Trophoblast cell (in vitro differentiated cells and primary cell): ENCODE measurements at regions not wholly inside any gene's neighbourhood (a gene's known extent, or its start where the extent isn't known, plus 50 kb on each side); places are given as distances from the start of the nearest gene placed in this dataset.
A peak's percentile ranks its signal among the peaks of the same experiment; 100 is the strongest.

ENCODE experiments used
- DNase-seq, 2 donors: peaks; one replicate each; pipeline ENCODE4 v3.0.0-alpha.2; 2016
- H2AFZ ChIP-seq: 2 replicates; pipeline ENCODE4 v1.6.1; 2013; ENCODE audit warnings: low read length, moderate library complexity, mild to moderate bottlenecking; ENCODE audit not compliant: insufficient read depth, poor library complexity
- H2AK5ac ChIP-seq: 2 replicates; pipeline ENCODE4 v1.6.1; 2013; ENCODE audit warnings: mild to moderate bottlenecking, low read length
- H2BK120ac ChIP-seq: 2 replicates; pipeline ENCODE4 v1.6.1; 2013; ENCODE audit warnings: low read length, mild to moderate bottlenecking, moderate library complexity; ENCODE audit not compliant: insufficient read depth, poor library complexity
- H2BK12ac ChIP-seq: 2 replicates; pipeline ENCODE4 v1.6.1; 2013; ENCODE audit warnings: mild to moderate bottlenecking, low read length, moderate library complexity
- H2BK5ac ChIP-seq: 2 replicates; pipeline ENCODE4 v1.6.1; 2013; ENCODE audit warnings: low read length, low read depth, moderate library complexity, mild to moderate bottlenecking; ENCODE audit not compliant: poor library complexity
- H3K14ac ChIP-seq: 2 replicates; pipeline ENCODE4 v1.6.1; 2013; ENCODE audit warnings: mild to moderate bottlenecking, low read length
- H3K18ac ChIP-seq: 2 replicates; pipeline ENCODE4 v1.6.1; 2013; ENCODE audit warnings: mild to moderate bottlenecking, low read length
- H3K23ac ChIP-seq: 2 replicates; pipeline ENCODE4 v1.6.1; 2013; ENCODE audit warnings: low read length
- H3K27ac ChIP-seq: 2 replicates; pipeline ENCODE4 v1.5.1; 2013; ENCODE audit warnings: low read depth, mild to moderate bottlenecking, inconsistent platforms, low read length, moderate library complexity
- H3K27me3 ChIP-seq: 2 replicates; pipeline ENCODE4 v1.6.1; 2013; ENCODE audit warnings: inconsistent platforms, mild to moderate bottlenecking, low read length, moderate library complexity; ENCODE audit not compliant: insufficient read depth
- H3K36me3 ChIP-seq, 2 experiments: 1 replicate in 1 of 2; 2 replicates in 1 of 2; pipeline ENCODE4 v1.6.1; 2013; ENCODE audit warnings: low read length in 2 of 2, mild to moderate bottlenecking in 2 of 2, moderate library complexity in 1 of 2; ENCODE audit not compliant: insufficient read depth in 2 of 2, control insufficient read depth in 1 of 2
- H3K4ac ChIP-seq: 2 replicates; pipeline ENCODE4 v1.6.1; 2013; ENCODE audit warnings: low read depth, mild to moderate bottlenecking, low read length, moderate library complexity
- H3K4me1 ChIP-seq, 2 experiments: 1 replicate in 1 of 2; 2 replicates in 1 of 2; pipeline ENCODE4 v1.6.1; 2013; ENCODE audit warnings: low read length in 2 of 2, mild to moderate bottlenecking in 2 of 2, moderate library complexity in 1 of 2; ENCODE audit not compliant: insufficient read depth in 2 of 2, control insufficient read depth in 1 of 2
- H3K4me2 ChIP-seq: 2 replicates; pipeline ENCODE4 v1.6.1; 2013; ENCODE audit warnings: inconsistent platforms, mild to moderate bottlenecking, low read length, moderate library complexity
- H3K4me3 ChIP-seq: 2 replicates; pipeline ENCODE4 v1.5.1; 2013; ENCODE audit warnings: mild to moderate bottlenecking, low read depth, low read length, inconsistent platforms
- H3K79me1 ChIP-seq: one replicate; pipeline ENCODE4 v1.6.1; 2013; ENCODE audit warnings: low read length
- H3K79me2 ChIP-seq: 2 replicates; pipeline ENCODE4 v1.6.1; 2013; ENCODE audit warnings: low read length, mild to moderate bottlenecking; ENCODE audit not compliant: control insufficient read depth, insufficient read depth, poor library complexity
- H3K9ac ChIP-seq: 2 replicates; pipeline ENCODE4 v1.6.1; 2013; ENCODE audit warnings: mild to moderate bottlenecking, low read length
- H3K9me3 ChIP-seq: 2 replicates; pipeline ENCODE4 v1.6.1; 2013; ENCODE audit warnings: low read depth, mild to moderate bottlenecking, control low read depth, inconsistent platforms, low read length; ENCODE audit not compliant: insufficient read depth
- H4K12ac ChIP-seq: 2 replicates; pipeline ENCODE4 v1.6.1; 2013; ENCODE audit warnings: low read depth, mild to moderate bottlenecking, low read length, moderate library complexity
- H4K8ac ChIP-seq: 2 replicates; pipeline ENCODE4 v1.6.1; 2013; ENCODE audit warnings: low read depth, mild to moderate bottlenecking, low read length, moderate library complexity
- H4K91ac ChIP-seq: one replicate; pipeline ENCODE4 v1.6.1; 2013; ENCODE audit warnings: low read depth, mild to moderate bottlenecking, low read length, moderate library complexity
- WGBS: extraction: QIAGEN DNeasy Blood & Tissue Kit; methylation state at CpG from one replicate; pipeline ENCODE4 v1.1.7; 2013; ENCODE audit warnings: missing lambda C conversion rate; ENCODE audit not compliant: insufficient read length, insufficient coverage; ENCODE audit errors: extremely low coverage; 5-methylcytosine and 5-hydroxymethylcytosine counted together

DNA sequence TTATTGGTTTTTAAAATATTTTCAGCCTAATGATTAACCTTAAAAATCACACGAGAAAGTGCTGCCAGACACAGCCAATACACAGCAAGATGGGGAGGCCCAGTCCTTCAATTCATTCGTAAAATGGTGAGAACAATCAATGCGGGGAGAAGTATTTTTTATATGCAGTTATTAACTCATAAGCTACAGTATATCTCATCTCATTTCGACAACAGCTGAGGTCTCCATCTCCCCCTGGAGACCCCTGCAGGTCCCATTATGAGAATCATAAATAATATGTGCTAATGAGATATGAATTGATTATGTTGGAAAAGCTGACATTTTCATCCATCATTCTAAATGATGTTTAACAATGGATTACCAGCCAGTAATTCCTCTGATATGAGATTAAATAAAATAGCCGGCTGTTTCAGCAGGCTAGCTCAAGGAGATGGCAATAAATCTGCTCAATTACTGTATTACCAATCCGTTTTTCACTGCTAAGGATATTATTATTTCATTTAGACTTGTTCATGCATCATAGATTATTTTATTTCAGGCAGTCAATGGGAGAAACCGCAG lies 535.8 kb downstream of the GALR1 start:
- Histone ChIP-seq H4K91ac (no peak overlapping the region), H3K4me2 (no peak overlapping the region), H2AFZ (no peak overlapping the region), H3K9me3 (no peaks in the 10 kb centered on the region), H3K4me3 (no peak overlapping the region), H2BK12ac (no peak overlapping the region), H3K18ac (no peak overlapping the region), H3K4ac (no peak overlapping the region), H3K36me3 (no peaks in the 10 kb centered on the region), H3K23ac (no peak overlapping the region), H3K27me3 (no peaks in the 10 kb centered on the region), H3K14ac (no peak overlapping the region), H3K27ac (no peak overlapping the region), H3K4me1 (no peaks in the 10 kb centered on the region), H3K9ac (no peak overlapping the region), H3K79me2 (no peaks in the 10 kb centered on the region), H3K79me1 (no peaks in the 10 kb centered on the region), H2BK5ac (no peak overlapping the region), H2BK120ac (no peak overlapping the region), H4K8ac (no peak overlapping the region), H4K12ac (no peak overlapping the region), H2AK5ac (no peak overlapping the region)
- WGBS = no CpG with 5 or more reads among the region's 7 CpGs
- no peak for DNase-seq

GRCh38 chr18:77803024-77803423 lies 553.4 kb downstream of the GALR1 start:
- no peak overlapping the region for H2AK5ac ChIP-seq
- no peaks in the 10 kb centered on the region for H3K27me3 ChIP-seq
- no CpG with 5 or more reads among the region's 3 CpGs for WGBS
- H3K4me1 ChIP-seq = no peaks in the 10 kb centered on the region
- H3K4me2 ChIP-seq = no peak overlapping the region
- H4K8ac ChIP-seq = no peak overlapping the region
- no peak overlapping the region for H4K91ac ChIP-seq
- H3K27ac ChIP-seq = no peak overlapping the region
- peaks cover 1% of the 10 kb centered on the region for H3K9me3 ChIP-seq
- no peak overlapping the region for H3K18ac ChIP-seq
- no peaks in the 10 kb centered on the region for H3K79me1 ChIP-seq
- H4K12ac ChIP-seq = no peak overlapping the region
- no peak overlapping the region for H2BK120ac ChIP-seq
- H3K79me2 ChIP-seq = no peaks in the 10 kb centered on the region
- H3K9ac ChIP-seq = no peak overlapping the region
- DNase-seq = no peak
- H3K36me3 ChIP-seq = no peaks in the 10 kb centered on the region
- H2BK5ac ChIP-seq = no peak overlapping the region
- no peak overlapping the region for H3K4ac ChIP-seq
- H2AFZ ChIP-seq = no peak overlapping the region
- no peak overlapping the region for H3K14ac ChIP-seq
- no peak overlapping the region for H3K23ac ChIP-seq
- no peak overlapping the region for H2BK12ac ChIP-seq
- no peak overlapping the region for H3K4me3 ChIP-seq

GRCh38 chr18:77804382-77804781 lies 554.7 kb downstream of the GALR1 start:
- no peak overlapping the region for H3K18ac ChIP-seq
- H3K4me1 ChIP-seq = no peaks in the 10 kb centered on the region
- DNase-seq = no peak
- H2AK5ac ChIP-seq = no peak overlapping the region
- H3K4me2 ChIP-seq = no peak overlapping the region
- no peak overlapping the region for H4K12ac ChIP-seq
- H4K91ac ChIP-seq = no peak overlapping the region
- H2BK12ac ChIP-seq = no peak overlapping the region
- H3K23ac ChIP-seq = no peak overlapping the region
- H3K9ac ChIP-seq = no peak overlapping the region
- no CpG with 5 or more reads among the region's 2 CpGs for WGBS
- no peaks in the 10 kb centered on the region for H3K27me3 ChIP-seq
- peaks cover 1% of the 10 kb centered on the region for H3K9me3 ChIP-seq
- no peak overlapping the region for H2BK5ac ChIP-seq
- H2BK120ac ChIP-seq = no peak overlapping the region
- no peaks in the 10 kb centered on the region for H3K79me1 ChIP-seq
- no peaks in the 10 kb centered on the region for H3K79me2 ChIP-seq
- no peak overlapping the region for H3K4ac ChIP-seq
- H2AFZ ChIP-seq = no peak overlapping the region
- H3K36me3 ChIP-seq = no peaks in the 10 kb centered on the region
- no peak overlapping the region for H3K4me3 ChIP-seq
- H4K8ac ChIP-seq = no peak overlapping the region
- H3K14ac ChIP-seq = no peak overlapping the region
- no peak overlapping the region for H3K27ac ChIP-seq

DNA sequence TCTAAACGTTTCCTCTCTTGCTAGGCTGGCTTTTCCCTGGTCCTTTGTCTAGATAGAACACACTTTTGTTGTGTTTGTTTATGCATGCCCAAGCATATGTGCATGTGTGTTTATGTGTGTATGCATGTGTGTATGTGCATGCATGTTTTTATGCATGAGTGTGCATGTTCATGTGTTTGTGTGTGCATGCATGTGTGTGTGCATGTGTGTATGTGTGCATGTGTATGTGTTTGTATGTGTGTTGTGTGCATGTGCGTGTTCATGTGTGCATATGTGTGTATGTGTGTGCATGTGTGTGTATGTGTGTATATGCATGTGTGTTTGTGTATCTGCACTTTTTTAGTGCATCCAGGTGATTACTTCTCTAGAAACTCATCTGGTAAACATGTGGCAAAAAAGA lies 558.0 kb downstream of the GALR1 start:
- no peak for DNase-seq
- Histone ChIP-seq H3K36me3 (no peaks in the 10 kb centered on the region), H3K27me3 (no peaks in the 10 kb centered on the region), H3K4me3 (no peak overlapping the region), H3K14ac (no peak overlapping the region), H2AFZ (no peak overlapping the region), H4K8ac (no peak overlapping the region), H3K18ac (no peak overlapping the region), H3K4me2 (no peak overlapping the region), H3K4ac (no peak overlapping the region), H4K91ac (no peak overlapping the region), H3K4me1 (no peaks in the 10 kb centered on the region), H2AK5ac (no peak overlapping the region), H3K9me3 (peaks cover 1% of the 10 kb centered on the region), H3K27ac (no peak overlapping the region), H2BK120ac (no peak overlapping the region), H3K79me2 (no peaks in the 10 kb centered on the region), H2BK5ac (no peak overlapping the region), H4K12ac (no peak overlapping the region), H3K23ac (peak overlapping the region; percentile 71), H3K79me1 (no peaks in the 10 kb centered on the region), H3K9ac (no peak overlapping the region), H2BK12ac (no peak overlapping the region)
- WGBS = no CpG with 5 or more reads among the region's 2 CpGs
